HG02973 (cell line): ENCODE measurements at regions not wholly inside any gene's neighbourhood (a gene's known extent, or its start where the extent isn't known, plus 50 kb on each side); places are given as distances from the start of the nearest gene placed in this dataset.

Experiments used
- ATAC-seq: cut with Tn5 transposase; IDR thresholded peaks from one replicate; pipeline ENCODE4 v1.9.1; 2021; ENCODE audit warnings: moderate library complexity; ENCODE audit not compliant: unreplicated experiment

- no peak for ATAC-seq
These were observed 60.7 kb upstream of the CDC42BPA start for GRCh38 chr1:227378871-227379554.

GRCh38 chr1:227378181-227378580 is 59.9 kb upstream of the CDC42BPA start:
- ATAC-seq, result no peak

- no peak for ATAC-seq
These were observed 56.6 kb upstream of the CDC42BPA start for GRCh38 chr1:227374846-227375245.

- ATAC-seq, result no peak
These were observed 54.4 kb upstream of the CDC42BPA start for GRCh38 chr1:227372726-227373130.

GRCh38 chr1:227370533-227371254 is 52.4 kb upstream of the CDC42BPA start:
- no peak for ATAC-seq

- ATAC-seq, result no peak
These were observed 50.9 kb upstream of the CDC42BPA start for GRCh38 chr1:227369102-227369760.
